ENCODE measurements at regions not wholly inside any gene's neighbourhood (a gene's known extent, or its start where the extent isn't known, plus 50 kb on each side); places are given as distances from the start of the nearest gene placed in this dataset.

- peaks cover 0 to 39% (median 31%) of the 10 kb centered on the region in 4 donors for H3K4me1 ChIP-seq
- H3K4me3 ChIP-seq = peak overlapping the region in 1 of 2 donors; percentile 60
- DNase-seq = no peak
- no peaks in the 10 kb centered on the region for H3K36me3 ChIP-seq
- no peaks in the 10 kb centered on the region for H3K27me3 ChIP-seq
- no peaks in the 10 kb centered on the region for H3K9me3 ChIP-seq
- H3K27ac ChIP-seq = peak overlapping the region; percentile 71 to 79
- TF ChIP-seq CTCF (IDR thresholded peaks at IDR 0.05) = no peak
- intact Hi-C loops (cut with DNase I; ENCODE audit: low total_unique reads) = no loop called here
Measured at GRCh38 chr14:97975962-97976361, 1178.8 kb downstream of the VRK1 start.

- no peak for DNase-seq
- Histone ChIP-seq H3K9me3 (no peaks in the 10 kb centered on the region), H3K27me3 (no peaks in the 10 kb centered on the region), H3K4me3 (peak overlapping the region; percentile 53 to 60), H3K36me3 (no peaks in the 10 kb centered on the region), H3K4me1 (peaks cover 0 to 39% (median 31%) of the 10 kb centered on the region in 4 donors), H3K27ac (peak overlapping the region; percentile 71 to 79)
- intact Hi-C loops (cut with DNase I; ENCODE audit: low total_unique reads) = no loop called here
- no peak for TF ChIP-seq CTCF (IDR thresholded peaks at IDR 0.05)
Measured at GRCh38 chr14:97976861-97977260, 1179.7 kb downstream of the VRK1 start.

GRCh38 chr14:97977651-97978261 lies 1180.6 kb downstream of the VRK1 start:
- no peaks in the 10 kb centered on the region for H3K36me3 ChIP-seq
- peak overlapping the region; percentile 71 to 79 for H3K27ac ChIP-seq
- peak; percentile 45 to 91 for DNase-seq
- TF ChIP-seq CTCF (IDR thresholded peaks at IDR 0.05) = no peak
- peak overlapping the region; percentile 53 to 60 for H3K4me3 ChIP-seq
- peaks cover 0 to 39% (median 31%) of the 10 kb centered on the region in 4 donors for H3K4me1 ChIP-seq
- no peaks in the 10 kb centered on the region for H3K27me3 ChIP-seq
- H3K9me3 ChIP-seq = no peaks in the 10 kb centered on the region
- intact Hi-C loops (cut with DNase I; ENCODE audit: low total_unique reads) = no loop called here

GRCh38 chr14:97978341-97978740 lies 1181.2 kb downstream of the VRK1 start:
- Histone ChIP-seq H3K36me3 (no peaks in the 10 kb centered on the region), H3K9me3 (no peaks in the 10 kb centered on the region), H3K4me1 (peaks cover 0 to 39% (median 31%) of the 10 kb centered on the region in 4 donors), H3K27ac (peak overlapping the region; percentile 71 to 79), H3K27me3 (no peaks in the 10 kb centered on the region), H3K4me3 (peak overlapping the region; percentile 53 to 60)
- intact Hi-C loops (cut with DNase I; ENCODE audit: low total_unique reads) = no loop called here
- TF ChIP-seq CTCF (IDR thresholded peaks at IDR 0.05) = peak; percentile 28 to 41
- peak; percentile 64 to 88 for DNase-seq

GRCh38 chr14:97993508-97994019 lies 1196.4 kb downstream of the VRK1 start:
- Histone ChIP-seq H3K9me3 (no peaks in the 10 kb centered on the region), H3K4me3 (no peak overlapping the region), H3K4me1 (no peaks in the 10 kb centered on the region), H3K36me3 (no peaks in the 10 kb centered on the region), H3K27me3 (peaks cover 0 to 5% of the 10 kb centered on the region in 2 donors), H3K27ac (no peak overlapping the region)
- intact Hi-C loops (cut with DNase I; ENCODE audit: low total_unique reads) = no loop called here
- no peak for DNase-seq
- no peak for TF ChIP-seq CTCF (IDR thresholded peaks at IDR 0.05)
